ENCODE measurements at regions not wholly inside any gene's neighbourhood (a gene's known extent, or its start where the extent isn't known, plus 50 kb on each side); places are given as distances from the start of the nearest gene placed in this dataset.

DNA sequence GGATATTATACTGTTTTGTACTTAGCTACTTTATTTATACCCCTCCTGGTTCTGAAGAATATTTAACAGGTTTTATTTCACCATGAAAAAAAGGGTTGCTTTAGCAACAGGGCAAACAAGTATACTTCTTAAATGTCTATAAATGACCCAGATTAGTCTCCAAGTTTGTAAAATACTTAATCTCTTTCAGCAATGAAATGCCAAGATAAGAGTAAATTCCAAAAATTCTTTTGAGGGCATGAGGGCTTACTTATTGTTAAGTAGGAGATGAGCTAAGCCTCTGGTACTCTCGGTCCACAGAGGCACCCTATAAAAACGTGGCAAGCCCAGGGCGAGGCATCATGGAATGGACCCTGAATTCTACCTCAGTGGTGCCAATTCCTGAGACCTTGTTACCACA is 264.8 kb upstream of the NSMCE3 start:
- TF ChIP-seq, protein P1, sequence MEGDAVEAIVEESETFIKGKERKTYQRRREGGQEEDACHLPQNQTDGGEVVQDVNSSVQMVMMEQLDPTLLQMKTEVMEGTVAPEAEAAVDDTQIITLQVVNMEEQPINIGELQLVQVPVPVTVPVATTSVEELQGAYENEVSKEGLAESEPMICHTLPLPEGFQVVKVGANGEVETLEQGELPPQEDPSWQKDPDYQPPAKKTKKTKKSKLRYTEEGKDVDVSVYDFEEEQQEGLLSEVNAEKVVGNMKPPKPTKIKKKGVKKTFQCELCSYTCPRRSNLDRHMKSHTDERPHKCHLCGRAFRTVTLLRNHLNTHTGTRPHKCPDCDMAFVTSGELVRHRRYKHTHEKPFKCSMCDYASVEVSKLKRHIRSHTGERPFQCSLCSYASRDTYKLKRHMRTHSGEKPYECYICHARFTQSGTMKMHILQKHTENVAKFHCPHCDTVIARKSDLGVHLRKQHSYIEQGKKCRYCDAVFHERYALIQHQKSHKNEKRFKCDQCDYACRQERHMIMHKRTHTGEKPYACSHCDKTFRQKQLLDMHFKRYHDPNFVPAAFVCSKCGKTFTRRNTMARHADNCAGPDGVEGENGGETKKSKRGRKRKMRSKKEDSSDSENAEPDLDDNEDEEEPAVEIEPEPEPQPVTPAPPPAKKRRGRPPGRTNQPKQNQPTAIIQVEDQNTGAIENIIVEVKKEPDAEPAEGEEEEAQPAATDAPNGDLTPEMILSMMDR (conservative IDR thresholded peaks at IDR 0.05; ENCODE audit: control insufficient read depth, insufficient read depth, low read depth, low read length) = no peak
- no peak overlapping the region for H3K4me3 ChIP-seq (ENCODE audit: control insufficient read depth, low read depth, low read length)
- DNase-seq (ENCODE audit: low read depth) = no peak

DNA sequence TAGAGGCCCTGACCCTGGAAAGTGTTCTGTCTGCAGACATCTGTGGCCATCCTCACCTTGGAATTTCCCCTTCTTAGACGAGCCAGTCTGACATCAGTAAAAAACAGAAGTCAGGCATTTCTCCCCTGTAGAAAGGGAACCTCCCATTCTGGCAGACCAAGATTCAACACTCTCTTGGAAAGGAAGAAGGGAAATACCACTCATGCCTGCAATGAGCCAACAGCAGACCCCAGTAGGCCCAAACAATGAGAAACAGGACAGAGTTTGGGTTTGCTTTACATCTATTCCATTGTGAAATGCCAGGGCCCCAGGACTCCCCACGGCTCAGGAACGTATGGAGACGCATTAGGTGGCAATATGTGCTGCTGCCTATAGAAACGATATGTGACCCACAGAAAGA is 264.0 kb upstream of the NSMCE3 start:
- H3K4me3 ChIP-seq (ENCODE audit: control insufficient read depth, low read depth, low read length) = no peak overlapping the region
- TF ChIP-seq, protein P1 (conservative IDR thresholded peaks at IDR 0.05; ENCODE audit: control insufficient read depth, insufficient read depth, low read depth, low read length) = no peak
- no peak for DNase-seq (ENCODE audit: low read depth)

DNA sequence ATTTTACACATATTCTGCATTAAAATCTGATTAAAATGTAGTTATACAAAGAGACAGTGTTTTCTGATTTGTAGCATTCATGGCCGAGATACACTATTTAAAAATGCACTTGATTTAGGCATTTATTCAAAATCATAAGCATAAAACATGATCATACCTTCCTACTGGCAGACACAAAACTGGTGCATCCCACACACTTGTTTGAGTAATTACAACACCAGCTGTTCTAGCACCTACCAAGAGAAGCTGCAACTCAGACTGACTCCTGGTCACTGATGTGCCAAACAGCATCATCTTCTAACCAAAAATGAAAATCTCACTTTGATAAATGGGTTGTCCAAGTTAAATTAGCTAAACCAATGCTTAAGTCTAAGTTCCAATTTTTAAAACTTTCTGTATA is 262.7 kb upstream of the NSMCE3 start:
- TF ChIP-seq, protein P1 (conservative IDR thresholded peaks at IDR 0.05; ENCODE audit: control insufficient read depth, insufficient read depth, low read depth, low read length) = no peak
- no peak for DNase-seq (ENCODE audit: low read depth)
- H3K4me3 ChIP-seq (ENCODE audit: control insufficient read depth, low read depth, low read length) = no peak overlapping the region

DNA sequence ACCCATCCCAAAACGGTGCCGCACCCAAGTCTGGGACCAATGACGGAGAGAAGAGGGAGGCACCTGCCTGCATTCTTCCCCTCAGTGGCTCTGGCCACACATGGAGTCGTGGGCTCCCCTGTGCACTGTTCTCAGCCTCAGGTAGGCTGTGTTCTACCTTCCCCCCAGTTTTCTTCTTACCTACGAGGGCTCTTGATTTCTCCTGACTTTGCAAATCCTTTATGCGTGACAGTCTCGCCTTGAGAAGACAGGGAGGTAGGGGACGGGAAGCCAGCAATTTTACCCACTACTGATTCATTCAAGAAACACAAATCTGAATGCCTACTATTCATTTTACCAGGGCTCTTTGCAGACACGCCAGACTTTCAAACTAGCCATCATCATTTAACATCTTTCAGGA is 261.3 kb upstream of the NSMCE3 start:
- TF ChIP-seq, protein P1 (conservative IDR thresholded peaks at IDR 0.05; ENCODE audit: control insufficient read depth, insufficient read depth, low read depth, low read length) = no peak
- H3K4me3 ChIP-seq (ENCODE audit: control insufficient read depth, low read depth, low read length) = no peak overlapping the region
- DNase-seq (ENCODE audit: low read depth) = no peak

DNA sequence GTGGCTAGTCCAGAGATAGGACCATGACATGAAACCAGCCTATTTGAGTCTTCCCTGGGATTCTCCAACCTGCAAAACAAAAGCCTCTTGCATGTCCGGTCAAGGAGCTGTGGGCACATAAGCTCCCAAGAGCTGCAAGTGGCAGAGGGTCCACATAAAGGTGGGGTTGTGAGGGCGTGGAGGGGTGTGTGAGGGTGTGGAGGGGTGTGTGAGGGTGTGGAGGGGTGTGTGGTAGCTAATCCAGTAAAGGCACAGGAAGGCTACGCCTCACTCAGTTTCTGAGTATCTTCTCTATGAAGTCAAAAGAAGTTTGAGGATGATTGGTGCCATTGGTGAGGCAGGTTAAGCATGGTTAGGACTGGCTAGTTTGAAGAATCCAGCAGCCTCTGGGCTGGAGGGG is 259.4 kb upstream of the NSMCE3 start:
- H3K4me3 ChIP-seq (ENCODE audit: control insufficient read depth, low read depth, low read length) = no peak overlapping the region
- DNase-seq (ENCODE audit: low read depth) = no peak
- TF ChIP-seq, protein P1 (conservative IDR thresholded peaks at IDR 0.05; ENCODE audit: control insufficient read depth, insufficient read depth, low read depth, low read length) = no peak

DNA sequence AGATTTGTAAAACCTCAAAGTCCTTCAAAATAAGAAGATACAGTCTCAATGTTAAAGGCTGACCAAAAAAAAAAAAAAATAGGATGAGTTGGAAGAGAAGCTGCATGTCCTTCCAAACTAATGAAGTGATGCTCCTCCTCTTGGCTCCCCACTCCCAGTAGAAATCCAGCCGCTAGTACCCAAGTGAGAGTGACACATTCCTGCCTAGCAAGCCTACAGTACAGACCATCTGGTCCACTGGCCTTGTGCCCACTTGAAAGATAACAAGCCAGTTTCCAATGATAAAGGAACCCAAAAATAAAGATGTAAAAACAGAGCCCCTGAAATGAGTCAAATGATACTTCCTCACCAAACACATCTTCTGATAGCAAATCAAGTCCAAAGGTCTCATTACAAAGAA is 258.7 kb upstream of the NSMCE3 start:
- H3K4me3 ChIP-seq (ENCODE audit: control insufficient read depth, low read depth, low read length) = no peak overlapping the region
- TF ChIP-seq, protein P1 (conservative IDR thresholded peaks at IDR 0.05; ENCODE audit: control insufficient read depth, insufficient read depth, low read depth, low read length) = no peak
- DNase-seq (ENCODE audit: low read depth) = no peak

DNA sequence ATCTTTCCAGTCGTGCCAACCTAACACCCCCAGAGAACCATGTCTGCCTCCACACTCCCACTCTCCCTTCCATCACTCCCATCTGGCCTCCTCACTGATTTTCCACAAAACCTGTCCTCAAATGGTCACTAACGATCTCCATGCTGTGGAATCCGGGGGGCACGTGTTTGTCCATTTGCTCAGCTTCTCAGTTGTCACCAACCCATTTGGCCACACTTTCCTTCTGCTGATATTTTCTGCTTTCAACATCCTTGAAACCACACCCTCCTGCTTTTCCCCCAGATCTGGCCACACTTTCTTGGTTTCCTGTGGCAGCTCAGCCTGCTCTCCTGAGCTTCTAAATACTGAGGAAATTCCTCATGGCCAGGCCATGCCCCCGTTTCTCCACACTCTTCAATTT is 257.2 kb upstream of the NSMCE3 start:
- DNase-seq (ENCODE audit: low read depth) = no peak
- TF ChIP-seq, protein P1 (conservative IDR thresholded peaks at IDR 0.05; ENCODE audit: control insufficient read depth, insufficient read depth, low read depth, low read length) = no peak
- no peak overlapping the region for H3K4me3 ChIP-seq (ENCODE audit: control insufficient read depth, low read depth, low read length)

Measured in fibroblast of mammary gland (primary cell).